HG02759 (cell line): ENCODE measurements at regions not wholly inside any gene's neighbourhood (a gene's known extent, or its start where the extent isn't known, plus 50 kb on each side); places are given as distances from the start of the nearest gene placed in this dataset.
"Not testable (repeated sequence)": the region's sequence is repeated elsewhere in the genome, so short reads cannot be mapped to it uniquely, and the experiment has no call there.

ENCODE experiments used
- ATAC-seq: cut with Tn5 transposase; IDR thresholded peaks from one replicate; pipeline ENCODE4 v1.9.1; 2021; ENCODE audit warnings: mild to moderate bottlenecking, moderate library complexity; ENCODE audit not compliant: unreplicated experiment

- peak; percentile 87 for ATAC-seq
Observed at GRCh38 chr11:129695571-129696308, 119.9 kb upstream of the TMEM45B start.

- no peak for ATAC-seq
Observed at GRCh38 chr11:129696309-129696989, 119.2 kb upstream of the TMEM45B start.

- ATAC-seq: no peak
Observed at GRCh38 chr11:129698212-129698611, 117.4 kb upstream of the TMEM45B start.

- ATAC-seq: no peak
Observed at GRCh38 chr11:129699711-129700304, 115.8 kb upstream of the TMEM45B start.

- no peak for ATAC-seq
Observed at GRCh38 chr11:129700701-129701100, 114.9 kb upstream of the TMEM45B start.

- no peak for ATAC-seq
Observed at GRCh38 chr11:129701706-129702105, 113.9 kb upstream of the TMEM45B start.

- ATAC-seq: no peak
Observed at GRCh38 chr11:129702410-129703398, 112.9 kb upstream of the TMEM45B start.

GRCh38 chr11:129703846-129704245 lies 111.8 kb upstream of the TMEM45B start:
- ATAC-seq: no peak

GRCh38 chr11:129704831-129705230 lies 110.8 kb upstream of the TMEM45B start:
- no peak for ATAC-seq

- ATAC-seq: no peak
Observed at GRCh38 chr11:129705341-129705740, 110.3 kb upstream of the TMEM45B start.

- no peak for ATAC-seq
Observed at GRCh38 chr11:129705933-129706332, 109.7 kb upstream of the TMEM45B start.

GRCh38 chr11:129709801-129710398 lies 105.7 kb upstream of the TMEM45B start:
- ATAC-seq: no peak

- ATAC-seq: no peak
Observed at GRCh38 chr11:129710423-129710822, 105.2 kb upstream of the TMEM45B start.

GRCh38 chr11:129711760-129712159 lies 103.9 kb upstream of the TMEM45B start:
- no peak for ATAC-seq

- ATAC-seq: not testable (repeated sequence)
Observed at GRCh38 chr11:129712486-129713240, 103.0 kb upstream of the TMEM45B start.

- ATAC-seq: no peak
Observed at GRCh38 chr11:129719037-129719436, 96.6 kb upstream of the TMEM45B start.

GRCh38 chr11:129720156-129720555 lies 95.5 kb upstream of the TMEM45B start:
- no peak for ATAC-seq

GRCh38 chr11:129720994-129721393 lies 94.7 kb upstream of the TMEM45B start:
- no peak for ATAC-seq

- ATAC-seq: no peak
Observed at GRCh38 chr11:129721685-129722084, 94.0 kb upstream of the TMEM45B start.

- ATAC-seq: no peak
Observed at GRCh38 chr11:129722529-129722928, 93.1 kb upstream of the TMEM45B start.
